HCT116 (cell line): ENCODE measurements at regions not wholly inside any gene's neighbourhood (a gene's known extent, or its start where the extent isn't known, plus 50 kb on each side); places are given as distances from the start of the nearest gene placed in this dataset.

Source experiments
- ATAC-seq: fragments of 200-7000 bp; cut with Tn5 transposase; 2 replicates; pipeline ENCODE4 v1.9.1; 2020; ENCODE audit warnings: mild to moderate bottlenecking, moderate library complexity
- BruUV-seq: library from RNA; stranded (reverse); fragments of 400-500 nt; replicated peaks from 2 replicates; lab custom pipeline; 2021; lab: Mats Ljungman, UMichigan
- CTCF ChIA-PET: fragments of 300-600 bp; sonication (Branson Sonifier 250); formaldehyde crosslinking; loops from one replicate; lab custom pipeline; 2021; ENCODE audit warnings: antibody characterized with exemption; lab: Charles Lee
- POLR2A ChIA-PET: fragments of 300-600, 350-600 bp; sonication (Branson Sonifier 250); formaldehyde crosslinking; loops from one replicate; lab custom pipeline; 2021; ENCODE audit warnings: antibody characterized with exemption; lab: Charles Lee
- RAD21 ChIA-PET, 2 experiments: fragments of 300-600 bp; sonication (Branson Sonifier 250); formaldehyde crosslinking; loops; one replicate each; lab custom pipeline; 2023; ENCODE audit warnings: low total read pairs in 2 of 2; ENCODE audit not compliant: uncharacterized antibody in 2 of 2, unreplicated experiment in 2 of 2, low non-redundant PET in 1 of 2; lab: Charles Lee
- DNase-seq: peaks from one replicate; pipeline ENCODE4 v3.0.0-alpha.2; 2010; ENCODE audit warnings: low read depth, low spot score
- H2AFZ ChIP-seq: fragments of 200-600 bp; shearing (Covaris generic), sonication (generic); 2 replicates; pipeline ENCODE4 v1.6.1; 2017; ENCODE audit warnings: low read depth, mixed run types, mixed read lengths, antibody characterized with exemption, low read length; ENCODE audit not compliant: poor library complexity, severe bottlenecking
- H3K27ac ChIP-seq: 2 replicates; pipeline ENCODE4 v1.5.1; 2012; ENCODE audit warnings: low read depth, low read length
- H3K27me3 ChIP-seq: fragments of 200-600 bp; sonication (generic); 2 replicates; pipeline ENCODE4 v1.6.1; 2016; ENCODE audit warnings: mixed run types, low read length, mixed read lengths; ENCODE audit not compliant: insufficient read depth
- H3K36me3 ChIP-seq, 2 experiments: fragments of 200-500 bp in 1 of 2; fragments of 200-600 bp in 1 of 2; sonication (Bioruptor generic) in 1 of 2; sonication (generic) in 1 of 2; 2 replicates each; pipeline versions ENCODE4 v1.5.1 to v1.6.1; 2014 to 2016; ENCODE audit warnings: low read length in 2 of 2, inconsistent platforms in 1 of 2, mixed read lengths in 1 of 2, mixed run types in 1 of 2; ENCODE audit not compliant: insufficient read depth in 2 of 2, control insufficient read depth in 1 of 2
- H3K4me1 ChIP-seq, 2 experiments: fragments of 200-600 bp in 1 of 2; sonication (generic) in 1 of 2; 2 replicates each; pipeline versions ENCODE4 v1.5.1 to v1.6.1; 2012 to 2017; ENCODE audit warnings: low read length in 2 of 2, inconsistent platforms in 1 of 2, mild to moderate bottlenecking in 1 of 2, mixed read lengths in 1 of 2, mixed run types in 1 of 2, moderate library complexity in 1 of 2; ENCODE audit not compliant: insufficient read depth in 2 of 2, control insufficient read depth in 1 of 2
- H3K4me2 ChIP-seq: fragments of 200-600 bp; sonication (generic); 2 replicates; pipeline ENCODE4 v1.6.1; 2017; ENCODE audit warnings: mixed run types, low read length, mixed read lengths
- H3K4me3 ChIP-seq, 2 experiments: fragments of 200-600 bp in 1 of 2; sonication (generic) in 1 of 2; replicated peaks in 1 of 2; 2 replicates each; pipeline ENCODE4 v1.5.1; 2011 to 2016; ENCODE audit warnings: low read length in 2 of 2, control low read depth in 1 of 2, low read depth in 1 of 2, mild to moderate bottlenecking in 1 of 2, mixed read lengths in 1 of 2, mixed run types in 1 of 2
- H3K79me2 ChIP-seq: fragments of 200-600 bp; sonication (generic); 2 replicates; pipeline ENCODE4 v1.6.1; 2017; ENCODE audit warnings: mild to moderate bottlenecking, mixed run types, low read length, moderate library complexity, mixed read lengths; ENCODE audit not compliant: insufficient read depth
- H3K9ac ChIP-seq: fragments of 200-600 bp; sonication (generic); 2 replicates; pipeline ENCODE4 v1.6.1; 2016; ENCODE audit warnings: low read length, mixed read lengths
- H3K9me2 ChIP-seq: fragments of 200-600 bp; sonication (generic), shearing (Covaris generic); 2 replicates; pipeline ENCODE4 v1.6.1; 2017; ENCODE audit warnings: mixed run types, mild to moderate bottlenecking, moderate library complexity; ENCODE audit not compliant: insufficient read depth
- H3K9me3 ChIP-seq, 2 experiments: fragments of 200-500 bp in 1 of 2; fragments of 200-600 bp in 1 of 2; sonication (Bioruptor generic) in 1 of 2; sonication (generic) in 1 of 2; 2 replicates each; pipeline ENCODE4 v1.6.1; 2014 to 2017; ENCODE audit warnings: low read length in 2 of 2, mixed read lengths in 2 of 2, inconsistent platforms in 1 of 2, low read depth in 1 of 2, mild to moderate bottlenecking in 1 of 2, mixed run types in 1 of 2, moderate library complexity in 1 of 2; ENCODE audit not compliant: control insufficient read depth in 1 of 2, insufficient read depth in 1 of 2
- H4K20me1 ChIP-seq: fragments of 200-600 bp; sonication (generic), shearing (Covaris generic); 2 replicates; pipeline ENCODE4 v1.6.1; 2017; ENCODE audit warnings: mixed run types, mild to moderate bottlenecking, moderate library complexity; ENCODE audit not compliant: insufficient read depth
- CBX3 ChIP-seq: IDR thresholded peaks from 2 replicates; pipeline ENCODE4 v1.6.1; 2012; ENCODE audit warnings: low read depth
- ELF1 ChIP-seq: IDR thresholded peaks from 2 replicates; pipeline ENCODE4 v1.6.1; 2012; ENCODE audit warnings: low read depth, borderline replicate concordance
- EZH2 ChIP-seq: fragments of 200-600 bp; sonication (generic); IDR thresholded peaks from 2 replicates; pipeline ENCODE4 v1.6.1; 2017; ENCODE audit warnings: antibody characterized with exemption, mixed run types
- FOSL1 ChIP-seq: IDR thresholded peaks from 2 replicates; pipeline ENCODE4 v1.6.1; 2012; ENCODE audit warnings: low read depth
- POLR2AphosphoS5 ChIP-seq: IDR thresholded peaks from 2 replicates; pipeline ENCODE4 v1.6.1; 2011; ENCODE audit warnings: mild to moderate bottlenecking, low read depth, low read length, moderate library complexity
- RAD21 ChIP-seq: IDR thresholded peaks from 2 replicates; pipeline ENCODE4 v1.6.1; 2012; ENCODE audit warnings: low read depth, mild to moderate bottlenecking
- SIN3A ChIP-seq: IDR thresholded peaks from 2 replicates; pipeline ENCODE4 v1.6.1; 2012; ENCODE audit warnings: low read depth
- SP1 ChIP-seq: IDR thresholded peaks from 2 replicates; pipeline ENCODE4 v1.6.1; 2012; ENCODE audit warnings: low read depth
- SRF ChIP-seq: IDR thresholded peaks from 2 replicates; pipeline ENCODE4 v1.6.1; 2012; ENCODE audit warnings: low read depth
- TCF7L2 ChIP-seq: IDR thresholded peaks from 2 replicates; pipeline ENCODE4 v1.7.0; 2011; ENCODE audit warnings: borderline replicate concordance, inconsistent platforms; ENCODE audit not compliant: insufficient read depth, insufficient read length; ENCODE audit errors: extremely low read depth
- YY1 ChIP-seq: IDR thresholded peaks from 2 replicates; pipeline ENCODE4 v1.6.1; 2011; ENCODE audit warnings: low read length, low read depth, moderate library complexity, mild to moderate bottlenecking; ENCODE audit not compliant: insufficient replicate concordance; ENCODE audit errors: extremely low read depth
- ZFX ChIP-seq: fragments of 450-650 bp; IDR thresholded peaks from 2 replicates; pipeline ENCODE4 v1.6.1; 2017
- intact Hi-C: fragments of 100-400 bp; cut with micrococcal nuclease; formaldehyde crosslinking; loops from 2 replicates; pipeline ENCODE4 v1.10.0; 2022
- TF ChIP-seq, protein P1 (sequence below): IDR thresholded peaks from 2 replicates; pipeline ENCODE4 v1.6.1; 2012
- TF ChIP-seq, protein P2 (sequence below), 3 experiments: fragments of 200-600 bp in 1 of 3; sonication (generic) in 1 of 3; IDR thresholded peaks in 2 of 3; conservative IDR thresholded peaks in 1 of 3; 2 replicates each; pipeline ENCODE4 v1.5.1; 2012 to 2017; ENCODE audit warnings: low read depth in 2 of 3, low read length in 2 of 3, antibody characterized with exemption in 1 of 3, borderline replicate concordance in 1 of 3, control low read depth in 1 of 3, mild to moderate bottlenecking in 1 of 3, mixed read lengths in 1 of 3, mixed run types in 1 of 3, moderate library complexity in 1 of 3; ENCODE audit not compliant: insufficient read depth in 1 of 3

DNA sequence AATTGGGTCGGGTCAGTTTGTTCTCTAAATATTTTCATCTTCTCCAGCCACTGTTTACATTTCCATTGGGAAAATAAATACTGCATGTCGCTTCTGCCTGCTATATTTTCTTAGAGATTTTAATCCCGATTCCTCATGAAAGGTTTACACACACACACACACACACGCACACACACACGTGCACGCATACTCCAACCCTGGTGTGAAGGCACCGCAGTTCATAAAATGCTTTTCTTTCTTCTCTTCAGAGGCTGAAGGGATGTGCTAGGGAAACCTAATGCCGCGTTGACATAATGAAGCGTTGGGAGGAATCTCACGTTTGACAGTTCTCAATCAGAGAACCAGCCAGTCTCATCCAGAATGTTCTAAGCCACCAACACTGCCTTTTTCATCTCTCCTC, 222.9 kb upstream of the IRX3 start:
- RAD21 ChIA-PET = interaction anchor here in 1 of 2 experiments (0.6 kb wide), 1 partner anchor 497 kb away, joined by 4 read pairs; no protein-coding TSS in a partner anchor

More for the DNA sequence above, 222.9 kb upstream of the IRX3 start:
- no peaks in the 10 kb centered on the region for H3K9me3 ChIP-seq
- H3K9ac ChIP-seq = no peak overlapping the region
- no peak overlapping the region for H2AFZ ChIP-seq
- peaks cover 48% of the 10 kb centered on the region for H3K27me3 ChIP-seq
- DNase-seq (no peak), ATAC-seq (no peak)
- intact Hi-C loops = no loop called here
- no peak overlapping the region for H3K4me3 ChIP-seq
- POLR2A ChIA-PET = no interaction called here
- H3K9me2 ChIP-seq = no peaks in the 10 kb centered on the region
- no peaks in the 10 kb centered on the region for H3K36me3 ChIP-seq
- no peak for TF ChIP-seq SIN3A
- TF ChIP-seq ZFX = no peak
- TF ChIP-seq SP1 = no peak
- TF ChIP-seq CBX3 = no peak
- TF ChIP-seq, protein P1, sequence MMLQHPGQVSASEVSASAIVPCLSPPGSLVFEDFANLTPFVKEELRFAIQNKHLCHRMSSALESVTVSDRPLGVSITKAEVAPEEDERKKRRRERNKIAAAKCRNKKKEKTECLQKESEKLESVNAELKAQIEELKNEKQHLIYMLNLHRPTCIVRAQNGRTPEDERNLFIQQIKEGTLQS = no peak
- no peak for TF ChIP-seq FOSL1
- no peak for TF ChIP-seq ELF1
- no peak for TF ChIP-seq RAD21
- TF ChIP-seq SRF = no peak
- TF ChIP-seq YY1 = no peak
- no peak for TF ChIP-seq TCF7L2
- TF ChIP-seq, protein P2, sequence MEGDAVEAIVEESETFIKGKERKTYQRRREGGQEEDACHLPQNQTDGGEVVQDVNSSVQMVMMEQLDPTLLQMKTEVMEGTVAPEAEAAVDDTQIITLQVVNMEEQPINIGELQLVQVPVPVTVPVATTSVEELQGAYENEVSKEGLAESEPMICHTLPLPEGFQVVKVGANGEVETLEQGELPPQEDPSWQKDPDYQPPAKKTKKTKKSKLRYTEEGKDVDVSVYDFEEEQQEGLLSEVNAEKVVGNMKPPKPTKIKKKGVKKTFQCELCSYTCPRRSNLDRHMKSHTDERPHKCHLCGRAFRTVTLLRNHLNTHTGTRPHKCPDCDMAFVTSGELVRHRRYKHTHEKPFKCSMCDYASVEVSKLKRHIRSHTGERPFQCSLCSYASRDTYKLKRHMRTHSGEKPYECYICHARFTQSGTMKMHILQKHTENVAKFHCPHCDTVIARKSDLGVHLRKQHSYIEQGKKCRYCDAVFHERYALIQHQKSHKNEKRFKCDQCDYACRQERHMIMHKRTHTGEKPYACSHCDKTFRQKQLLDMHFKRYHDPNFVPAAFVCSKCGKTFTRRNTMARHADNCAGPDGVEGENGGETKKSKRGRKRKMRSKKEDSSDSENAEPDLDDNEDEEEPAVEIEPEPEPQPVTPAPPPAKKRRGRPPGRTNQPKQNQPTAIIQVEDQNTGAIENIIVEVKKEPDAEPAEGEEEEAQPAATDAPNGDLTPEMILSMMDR (IDR thresholded peaks at IDR 0.05 in 2 of 3, conservative IDR thresholded peaks at IDR 0.05 in 1 of 3; ENCODE audit: borderline replicate concordance in 1 of 3, insufficient read depth in 1 of 3, low read depth in 2 of 3, low read length in 2 of 3) = no peak
- TF ChIP-seq EZH2 = no peak
- TF ChIP-seq POLR2AphosphoS5 = no peak
- TF ChIP-seq, all 23 proteins: peak for 0
- no TSS peak for BruUV-seq
- CTCF ChIA-PET = no interaction called here
- Histone ChIP-seq H3K79me2 (no peaks in the 10 kb centered on the region), H4K20me1 (no peaks in the 10 kb centered on the region), H3K27ac (no peak overlapping the region), H3K4me2 (no peak overlapping the region), H3K4me1 (no peaks in the 10 kb centered on the region)
